Heart left ventricle (tissue), 16 donors: ENCODE measurements at regions not wholly inside any gene's neighbourhood (a gene's known extent, or its start where the extent isn't known, plus 50 kb on each side); places are given as distances from the start of the nearest gene placed in this dataset.

Experiments
- ATAC-seq, 4 donors: fragments of 200-7000 bp; cut with Tn5 transposase; one replicate each; pipeline ENCODE4 v1.9.1; 2020 to 2022; ENCODE audit warnings: moderate library complexity in 4 of 4, mild to moderate bottlenecking in 3 of 4, moderate number of reproducible peaks in 1 of 4
- DNase-seq, 5 donors: peaks; one replicate each; pipeline ENCODE4 v3.0.0-alpha.2; 2020
- H3K27ac ChIP-seq, 12 donors: fragments of 200-600 bp; sonication (generic) in 4 of 12; one replicate each; pipeline versions ENCODE4 v1.5.0 to v1.8.0; 2016 to 2022; ENCODE audit warnings: mild to moderate bottlenecking in 2 of 12
- H3K27me3 ChIP-seq, 9 donors: fragments of 200-600 bp; sonication (generic) in 2 of 9; one replicate each; pipeline versions ENCODE4 v1.5.1 to v1.8.0; 2016 to 2022; ENCODE audit warnings: mild to moderate bottlenecking in 3 of 9
- H3K36me3 ChIP-seq, 9 donors: fragments of 200-600 bp; sonication (generic) in 2 of 9; one replicate each; pipeline versions ENCODE4 v1.5.0 to v1.8.0; 2018 to 2022; ENCODE audit warnings: mild to moderate bottlenecking in 2 of 9
- H3K4me1 ChIP-seq, 12 donors: fragments of 200-600 bp; sonication (generic) in 4 of 12; one replicate each; pipeline versions ENCODE4 v1.5.0 to v1.8.0; 2016 to 2022; ENCODE audit warnings: mild to moderate bottlenecking in 3 of 12
- H3K4me3 ChIP-seq, 12 donors: fragments of 200-600 bp; sonication (generic) in 4 of 12; one replicate each; pipeline versions ENCODE4 v1.5.0 to v1.8.0; 2017 to 2022; ENCODE audit warnings: mild to moderate bottlenecking in 9 of 12, moderate library complexity in 4 of 12
- H3K9me3 ChIP-seq, 12 donors: fragments of 200-600 bp; sonication (generic) in 4 of 12; one replicate each; pipeline versions ENCODE4 v1.5.0 to v1.8.0; 2016 to 2022; ENCODE audit warnings: mild to moderate bottlenecking in 1 of 12
- POLR2A ChIP-seq, 2 donors: fragments of 450-650 bp; IDR thresholded peaks; one replicate each; pipeline ENCODE4 v1.6.1; 2017; ENCODE audit warnings: antibody characterized with exemption in 2 of 2, mild to moderate bottlenecking in 2 of 2, moderate library complexity in 2 of 2
- WGBS, 4 donors: extraction: QIAGEN DNeasy Blood & Tissue Kit in 2 of 4; methylation state at CpG; one replicate each; pipeline versions ENCODE4 v1.1.5 to v1.1.7; 2013 to 2018; 5-methylcytosine and 5-hydroxymethylcytosine counted together
- intact Hi-C, 10 donors: fragments of 100-400 bp; cut with DNase I; formaldehyde crosslinking; loops; one replicate each; pipeline versions ENCODE4 v1.11.1 to v1.14.2; 2022
- TF ChIP-seq, protein P1 (sequence below), 12 donors: fragments of 200-600 bp; sonication (generic) in 4 of 12; IDR thresholded peaks; one replicate each; pipeline versions ENCODE4 v1.5.0 to v1.8.0; 2018 to 2022; ENCODE audit warnings: antibody characterized with exemption in 12 of 12, mild to moderate bottlenecking in 5 of 12
- donor health status: ischemic (EF 13 %, LVEDD 7.1; RV severe dilation, severe dysfunction).
- donor health status: healthy with polysubstance abuse.
- donor health status: DM: no; HTN: yes; CAD: no.
- donor health status: DM: no; HTN: no; CAD: no.
- donor health status: ischemic (EF 25% LVEDD 6.9; RV normal size, moderate dysfunction).
- donor health status: ischemic (EF 25% LVEDD 5.7; RV mildly dilated, moderate dysfunction).
- donor health status: healthy.
- donor health status: DM: yes; HTN: yes; CAD: no.
- donor health status: ischemic (EF 35%, LVEDD 5.7; RV mildly dilated, moderate dysfunction).
- donor health status: nonischemic (EF 11% LVEDD 7.7; RV severe dilation, severe dysfunction).
- donor health status: DM: yes; HTN: yes; CAD: no.
- donor health status: PGD.
- donor health status: ischemic (EF 29% LVEDD 5.4; RV normal size, mild dysfunction).
- donor health status: nonischemic (EF 23%, LVEDD 6.1; RV moderate dilation, normal function).

DNA sequence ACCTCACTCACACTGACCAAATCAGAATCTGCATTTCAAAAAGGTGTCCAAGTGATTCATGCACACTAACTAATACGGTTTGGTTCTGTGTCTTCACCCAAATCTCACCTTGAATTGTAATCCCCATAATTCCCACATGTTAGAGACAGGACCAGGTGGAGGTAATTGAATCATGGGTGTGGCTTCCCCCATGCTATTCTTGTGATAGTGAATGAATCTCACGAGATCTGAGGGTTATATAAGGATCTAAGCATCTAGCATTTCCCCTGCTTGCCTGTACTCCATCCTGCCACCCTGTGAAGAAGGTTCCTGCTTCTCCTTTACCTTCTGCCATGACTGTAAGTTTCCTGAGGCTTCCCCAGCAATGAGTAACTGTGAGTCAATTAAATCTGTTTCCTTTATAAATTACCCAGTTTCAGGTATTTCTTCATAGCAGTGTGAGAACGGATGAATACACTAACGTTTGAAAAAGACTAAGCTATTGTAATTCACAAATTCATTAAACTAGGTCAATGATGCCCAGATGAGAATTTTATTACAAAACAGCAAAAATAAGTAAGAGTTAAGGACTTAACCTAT lies 759.1 kb downstream of the GALC start:
- H3K27me3 ChIP-seq, result no peaks in the 10 kb centered on the region
- TF ChIP-seq, protein P1, sequence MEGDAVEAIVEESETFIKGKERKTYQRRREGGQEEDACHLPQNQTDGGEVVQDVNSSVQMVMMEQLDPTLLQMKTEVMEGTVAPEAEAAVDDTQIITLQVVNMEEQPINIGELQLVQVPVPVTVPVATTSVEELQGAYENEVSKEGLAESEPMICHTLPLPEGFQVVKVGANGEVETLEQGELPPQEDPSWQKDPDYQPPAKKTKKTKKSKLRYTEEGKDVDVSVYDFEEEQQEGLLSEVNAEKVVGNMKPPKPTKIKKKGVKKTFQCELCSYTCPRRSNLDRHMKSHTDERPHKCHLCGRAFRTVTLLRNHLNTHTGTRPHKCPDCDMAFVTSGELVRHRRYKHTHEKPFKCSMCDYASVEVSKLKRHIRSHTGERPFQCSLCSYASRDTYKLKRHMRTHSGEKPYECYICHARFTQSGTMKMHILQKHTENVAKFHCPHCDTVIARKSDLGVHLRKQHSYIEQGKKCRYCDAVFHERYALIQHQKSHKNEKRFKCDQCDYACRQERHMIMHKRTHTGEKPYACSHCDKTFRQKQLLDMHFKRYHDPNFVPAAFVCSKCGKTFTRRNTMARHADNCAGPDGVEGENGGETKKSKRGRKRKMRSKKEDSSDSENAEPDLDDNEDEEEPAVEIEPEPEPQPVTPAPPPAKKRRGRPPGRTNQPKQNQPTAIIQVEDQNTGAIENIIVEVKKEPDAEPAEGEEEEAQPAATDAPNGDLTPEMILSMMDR (IDR thresholded peaks at IDR 0.05), result no peak
- no peak for TF ChIP-seq POLR2A (IDR thresholded peaks at IDR 0.05)
- no peaks in the 10 kb centered on the region for H3K36me3 ChIP-seq
- H3K27ac ChIP-seq, result no peak overlapping the region
- WGBS, 4 donors, result 62 to 72% (median 66%) methylated on average over 4 of the region's 4 CpGs
- peaks cover 0 to 4% (median 0%) of the 10 kb centered on the region in 12 donors for H3K9me3 ChIP-seq
- no peak overlapping the region for H3K4me3 ChIP-seq
- no peaks in the 10 kb centered on the region for H3K4me1 ChIP-seq
- intact Hi-C loops, result no loop called here
- ATAC-seq (no peak), DNase-seq (no peak)

DNA sequence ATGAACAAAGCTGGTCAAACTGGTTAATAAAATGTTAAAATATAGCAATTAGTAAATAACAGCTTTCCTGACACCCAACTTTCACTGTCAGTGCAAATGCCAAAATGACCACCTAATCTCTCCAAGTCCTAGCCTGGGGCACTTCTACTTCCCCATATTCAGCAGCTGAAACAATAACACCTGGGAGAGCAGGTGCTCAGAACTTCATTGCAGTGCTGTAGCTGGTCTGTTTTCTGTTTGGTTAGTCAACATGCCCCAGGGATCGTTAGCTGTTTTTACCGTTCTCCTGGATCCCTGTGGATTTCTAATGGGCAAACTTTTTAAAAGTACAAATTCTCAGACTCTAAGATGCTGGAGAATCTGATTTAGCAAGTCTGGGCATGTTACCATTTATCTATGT lies 759.7 kb downstream of the GALC start:
- DNase-seq, result no peak
- intact Hi-C loops, result no loop called here
- Histone ChIP-seq H3K4me1 (no peaks in the 10 kb centered on the region), H3K27me3 (no peaks in the 10 kb centered on the region), H3K9me3 (peaks cover 0 to 4% (median 0%) of the 10 kb centered on the region in 12 donors), H3K27ac (no peak overlapping the region), H3K36me3 (no peaks in the 10 kb centered on the region), H3K4me3 (no peak overlapping the region)
- WGBS, 4 donors, result 61 to 81% (median 69%) methylated on average over 2 of the region's 2 CpGs
- TF ChIP-seq POLR2A (IDR thresholded peaks at IDR 0.05), result no peak
- TF ChIP-seq, protein P1 (IDR thresholded peaks at IDR 0.05), result no peak
- ATAC-seq, result no peak

DNA sequence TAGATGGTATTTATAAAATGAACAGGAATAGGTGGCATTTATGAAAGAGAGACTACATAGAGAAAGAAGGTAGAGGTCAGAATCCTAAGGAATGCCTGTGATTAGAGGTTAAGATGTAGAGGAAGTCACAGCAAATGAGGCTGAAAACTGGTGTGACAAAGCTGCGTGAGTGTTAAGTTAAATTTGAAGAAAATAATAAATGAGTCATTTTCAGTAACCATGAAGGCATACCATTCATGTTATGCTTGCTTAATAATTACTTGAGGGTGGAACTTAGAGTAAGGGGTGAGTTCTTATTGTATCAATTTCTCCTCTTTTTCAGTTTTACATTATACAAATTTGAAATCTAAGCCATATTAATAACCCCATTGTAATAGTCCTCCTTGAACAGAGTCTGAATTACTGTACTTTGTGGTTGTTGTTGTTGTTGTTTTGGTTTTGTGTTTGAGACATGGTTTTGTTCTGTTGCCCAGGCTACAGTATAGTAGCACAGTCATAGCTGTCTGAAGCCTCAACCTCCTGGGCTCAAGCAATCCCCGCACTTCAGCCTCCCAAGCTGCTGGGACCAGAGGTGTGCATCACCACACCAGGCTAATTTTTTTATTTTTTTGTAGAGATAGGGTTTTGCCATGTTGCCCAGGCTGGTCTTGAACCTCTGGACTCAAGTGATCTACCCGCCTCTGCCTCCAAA lies 761.5 kb downstream of the GALC start:
- H3K27ac ChIP-seq, result no peak overlapping the region
- WGBS, 4 donors, result 82 to 91% (median 86%) methylated on average over 3 of the region's 3 CpGs
- peaks cover 0 to 4% (median 0%) of the 10 kb centered on the region in 12 donors for H3K9me3 ChIP-seq
- H3K27me3 ChIP-seq, result no peaks in the 10 kb centered on the region
- H3K4me1 ChIP-seq, result no peaks in the 10 kb centered on the region
- TF ChIP-seq POLR2A (IDR thresholded peaks at IDR 0.05), result no peak
- TF ChIP-seq, protein P1 (IDR thresholded peaks at IDR 0.05), result no peak
- intact Hi-C loops, result no loop called here
- H3K4me3 ChIP-seq, result no peak overlapping the region
- DNase-seq (no peak), ATAC-seq (no peak)
- H3K36me3 ChIP-seq, result no peaks in the 10 kb centered on the region

DNA sequence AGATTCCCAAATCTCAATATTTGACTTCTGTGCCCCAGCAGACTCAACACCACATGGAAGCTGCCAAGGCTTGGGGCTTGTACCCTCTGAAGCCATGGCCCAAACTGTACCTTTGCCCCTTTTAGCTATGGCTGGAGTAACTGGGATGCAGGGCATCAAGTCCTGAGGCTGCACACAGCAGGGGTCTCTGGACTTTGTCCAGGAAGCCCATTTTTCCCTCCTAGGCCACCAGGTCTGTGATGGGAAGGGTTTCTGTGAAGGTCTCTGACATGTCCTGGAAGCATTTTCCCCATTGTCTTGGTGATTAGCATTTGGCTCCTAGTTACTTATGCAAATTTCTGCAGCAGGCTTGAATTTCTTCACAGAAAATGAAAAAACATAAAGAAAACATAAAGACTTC lies 762.3 kb downstream of the GALC start:
- no peak overlapping the region for H3K27ac ChIP-seq
- no peaks in the 10 kb centered on the region for H3K27me3 ChIP-seq
- H3K36me3 ChIP-seq, result no peaks in the 10 kb centered on the region
- no peak overlapping the region for H3K4me3 ChIP-seq
- peaks cover 0 to 4% (median 0%) of the 10 kb centered on the region in 12 donors for H3K9me3 ChIP-seq
- no peaks in the 10 kb centered on the region for H3K4me1 ChIP-seq
- no peak for TF ChIP-seq POLR2A (IDR thresholded peaks at IDR 0.05)
- TF ChIP-seq, protein P1 (IDR thresholded peaks at IDR 0.05), result no peak
- DNase-seq (no peak), ATAC-seq (no peak)
- intact Hi-C loops, result no loop called here
